ENCODE measurements at regions not wholly inside any gene's neighbourhood (a gene's known extent, or its start where the extent isn't known, plus 50 kb on each side); places are given as distances from the start of the nearest gene placed in this dataset.

- H4K20me1 ChIP-seq (ENCODE audit: insufficient read depth, low read length): no peaks in the 10 kb centered on the region
- DNase-seq (ENCODE audit: low spot score) (no peak), FAIRE-seq (no peak), ATAC-seq (no peak)
- intact Hi-C loops (cut with micrococcal nuclease; ENCODE audit: unreplicated experiment): no loop called here
- 15% methylated on average over 6 of the region's 6 CpGs for WGBS (ENCODE audit: low lambda C conversion rate)
- peaks cover 1 to 21% of the 10 kb centered on the region in 2 experiments; a peak in 3 of 5 replicates for H3K27me3 ChIP-seq (ENCODE audit: control insufficient read depth in 1 of 2, insufficient read depth in 2 of 2, low read length in 2 of 2)
- no peaks in the 10 kb centered on the region for H3K79me2 ChIP-seq (ENCODE audit: insufficient read depth, low read length)
- no peak overlapping the region for H3K9ac ChIP-seq (ENCODE audit: insufficient read depth, low read depth, low read length)
- ChIA-PET CTCF (ENCODE audit: low intra/inter-chr PET ratio, low total read pairs) (no interaction called here), POLR2A (no interaction called here)
- in situ Hi-C loops (cut with HindIII; ENCODE audit: extremely low pct_ligation_motif_present, low pct_unique_long_range_greater_than_20kb): no loop called here
- no peak overlapping the region for H3K27ac ChIP-seq (ENCODE audit: extremely low read length, insufficient read depth, low read length)
- H3K4me1 ChIP-seq (ENCODE audit: insufficient read depth, low read length): no peaks in the 10 kb centered on the region
- BruUV-seq (replicated peaks): no TSS peak
- H3K9me3 ChIP-seq (ENCODE audit: low read length): no peaks in the 10 kb centered on the region
- H3K4me3 ChIP-seq (replicated peaks in 1 of 3; ENCODE audit: insufficient read depth in 1 of 3, low read depth in 2 of 3, low read length in 3 of 3): no peak overlapping the region
- H3K4me2 ChIP-seq (ENCODE audit: low read depth, low read length): no peak overlapping the region
- H2AFZ ChIP-seq (ENCODE audit: low read length): no peak overlapping the region
- H3K36me3 ChIP-seq (replicated peaks in 1 of 2; ENCODE audit: control insufficient read depth in 1 of 2, insufficient read depth in 2 of 2, low read length in 2 of 2): no peaks in the 10 kb centered on the region
- TF ChIP-seq ZNF83 (CRISPR knock-in tag; IDR thresholded peaks at IDR 0.05; ENCODE audit: borderline replicate concordance) (no peak), NFKB2 (CRISPR knock-in tag; IDR thresholded peaks at IDR 0.05; ENCODE audit: borderline replicate concordance) (no peak), MXD3 (CRISPR knock-in tag; IDR thresholded peaks at IDR 0.05) (no peak), CHD2 (IDR thresholded peaks at IDR 0.05; ENCODE audit: low read depth, low read length) (no peak), ZNF619 (CRISPR knock-in tag; IDR thresholded peaks at IDR 0.05) (no peak), RFXANK (CRISPR knock-in tag; IDR thresholded peaks at IDR 0.05) (no peak)
Observed at GRCh38 chr5:168211936-168212335, 79.5 kb upstream of the WWC1 start.

- 0% methylated on average over 3 of the region's 3 CpGs for WGBS (ENCODE audit: low lambda C conversion rate)
- H3K4me1 ChIP-seq (ENCODE audit: insufficient read depth, low read length): no peaks in the 10 kb centered on the region
- no peak overlapping the region for H2AFZ ChIP-seq (ENCODE audit: low read length)
- ATAC-seq (no peak), FAIRE-seq (no peak), DNase-seq (ENCODE audit: low spot score) (no peak)
- in situ Hi-C loops (cut with HindIII; ENCODE audit: extremely low pct_ligation_motif_present, low pct_unique_long_range_greater_than_20kb) (no loop called here), intact Hi-C loops (cut with micrococcal nuclease; ENCODE audit: unreplicated experiment) (no loop called here)
- no peak overlapping the region for H3K9ac ChIP-seq (ENCODE audit: insufficient read depth, low read depth, low read length)
- no peak overlapping the region for H3K4me3 ChIP-seq (replicated peaks in 1 of 3; ENCODE audit: insufficient read depth in 1 of 3, low read depth in 2 of 3, low read length in 3 of 3)
- H3K9me3 ChIP-seq (ENCODE audit: low read length): no peaks in the 10 kb centered on the region
- no peak overlapping the region for H3K27ac ChIP-seq (ENCODE audit: extremely low read length, insufficient read depth, low read length)
- ChIA-PET CTCF (ENCODE audit: low intra/inter-chr PET ratio, low total read pairs) (no interaction called here), POLR2A (no interaction called here)
- no peaks in the 10 kb centered on the region for H3K79me2 ChIP-seq (ENCODE audit: insufficient read depth, low read length)
- no peaks in the 10 kb centered on the region for H3K36me3 ChIP-seq (replicated peaks in 1 of 2; ENCODE audit: control insufficient read depth in 1 of 2, insufficient read depth in 2 of 2, low read length in 2 of 2)
- BruUV-seq (replicated peaks): no TSS peak
- H3K27me3 ChIP-seq (ENCODE audit: control insufficient read depth in 1 of 2, insufficient read depth in 2 of 2, low read length in 2 of 2): peaks cover 1 to 8% of the 10 kb centered on the region in 2 experiments; a peak in 2 of 5 replicates
- no peak overlapping the region for H3K4me2 ChIP-seq (ENCODE audit: low read depth, low read length)
- no peaks in the 10 kb centered on the region for H4K20me1 ChIP-seq (ENCODE audit: insufficient read depth, low read length)
- no peak for TF ChIP-seq ZNF224 (CRISPR knock-in tag; IDR thresholded peaks at IDR 0.05)
- TF ChIP-seq ZNF746 (CRISPR knock-in tag; IDR thresholded peaks at IDR 0.05): no peak
- no peak for TF ChIP-seq ZNF503 (CRISPR knock-in tag; IDR thresholded peaks at IDR 0.05)
Observed at GRCh38 chr5:168214071-168214470, 77.4 kb upstream of the WWC1 start.
